ENCODE measurements at regions not wholly inside any gene's neighbourhood (a gene's known extent, or its start where the extent isn't known, plus 50 kb on each side); places are given as distances from the start of the nearest gene placed in this dataset.

DNA sequence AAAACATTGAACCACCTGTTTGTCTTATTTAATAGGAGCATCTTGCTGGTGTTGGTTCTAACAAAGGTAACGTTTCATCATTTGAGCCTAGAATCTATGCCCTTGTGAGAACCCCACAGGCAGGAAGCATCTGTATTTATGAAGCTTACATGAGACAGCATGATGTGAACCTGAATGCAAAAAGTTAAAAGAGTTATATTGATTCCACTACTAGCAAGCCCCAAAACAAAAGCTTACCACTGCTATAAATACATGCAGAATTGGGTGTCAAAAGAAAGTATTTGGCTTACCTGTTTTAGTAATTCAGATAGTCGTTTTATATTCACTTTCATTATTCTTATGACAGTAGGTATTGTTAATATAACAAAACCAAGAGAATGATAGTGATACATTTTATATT lies 301.2 kb upstream of the ADGRL2 start:
- TF ChIP-seq, protein P1, sequence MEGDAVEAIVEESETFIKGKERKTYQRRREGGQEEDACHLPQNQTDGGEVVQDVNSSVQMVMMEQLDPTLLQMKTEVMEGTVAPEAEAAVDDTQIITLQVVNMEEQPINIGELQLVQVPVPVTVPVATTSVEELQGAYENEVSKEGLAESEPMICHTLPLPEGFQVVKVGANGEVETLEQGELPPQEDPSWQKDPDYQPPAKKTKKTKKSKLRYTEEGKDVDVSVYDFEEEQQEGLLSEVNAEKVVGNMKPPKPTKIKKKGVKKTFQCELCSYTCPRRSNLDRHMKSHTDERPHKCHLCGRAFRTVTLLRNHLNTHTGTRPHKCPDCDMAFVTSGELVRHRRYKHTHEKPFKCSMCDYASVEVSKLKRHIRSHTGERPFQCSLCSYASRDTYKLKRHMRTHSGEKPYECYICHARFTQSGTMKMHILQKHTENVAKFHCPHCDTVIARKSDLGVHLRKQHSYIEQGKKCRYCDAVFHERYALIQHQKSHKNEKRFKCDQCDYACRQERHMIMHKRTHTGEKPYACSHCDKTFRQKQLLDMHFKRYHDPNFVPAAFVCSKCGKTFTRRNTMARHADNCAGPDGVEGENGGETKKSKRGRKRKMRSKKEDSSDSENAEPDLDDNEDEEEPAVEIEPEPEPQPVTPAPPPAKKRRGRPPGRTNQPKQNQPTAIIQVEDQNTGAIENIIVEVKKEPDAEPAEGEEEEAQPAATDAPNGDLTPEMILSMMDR (IDR thresholded peaks at IDR 0.05): no peak
- TF ChIP-seq POLR2A (IDR thresholded peaks at IDR 0.05): no peak
